Karpas-422 (cell line): ENCODE measurements at regions not wholly inside any gene's neighbourhood (a gene's known extent, or its start where the extent isn't known, plus 50 kb on each side); places are given as distances from the start of the nearest gene placed in this dataset.
A peak's percentile ranks its signal among the peaks of the same experiment; 100 is the strongest.

ENCODE experiments used
- DNase-seq: peaks from one replicate; pipeline ENCODE4 v3.0.0-alpha.2; 2015
- H2AFZ ChIP-seq: fragments of 200-600 bp; sonication (generic); 2 replicates; pipeline ENCODE4 v1.6.1; 2014; ENCODE audit warnings: antibody characterized with exemption, low read length, mixed read lengths
- H3K27ac ChIP-seq: fragments of 200-600 bp; sonication (generic); 2 replicates; pipeline ENCODE4 v1.5.1; 2014; ENCODE audit warnings: mild to moderate bottlenecking, low read length, moderate library complexity
- H3K27me3 ChIP-seq: fragments of 200-600 bp; sonication (generic); 2 replicates; pipeline ENCODE4 v1.6.1; 2014; ENCODE audit warnings: low read length, mixed read lengths
- H3K36me3 ChIP-seq: fragments of 200-600 bp; sonication (generic); 2 replicates; pipeline ENCODE4 v1.6.1; 2014; ENCODE audit warnings: low read length, mixed read lengths; ENCODE audit not compliant: insufficient read depth
- H3K4me1 ChIP-seq: fragments of 200-600 bp; sonication (generic); 2 replicates; pipeline ENCODE4 v1.6.1; 2014; ENCODE audit warnings: mild to moderate bottlenecking, low read length, mixed read lengths
- H3K4me2 ChIP-seq: fragments of 200-600 bp; sonication (generic); 2 replicates; pipeline ENCODE4 v1.6.1; 2014; ENCODE audit warnings: low read length, low read depth, mild to moderate bottlenecking; ENCODE audit not compliant: poor library complexity, severe bottlenecking
- H3K4me3 ChIP-seq: fragments of 200-600 bp; sonication (generic); 2 replicates; pipeline ENCODE4 v1.5.1; 2014; ENCODE audit warnings: mild to moderate bottlenecking, antibody characterized with exemption, low read length, mixed read lengths
- H3K79me2 ChIP-seq: fragments of 200-600 bp; sonication (generic); 2 replicates; pipeline ENCODE4 v1.6.1; 2014; ENCODE audit warnings: mild to moderate bottlenecking, low read length, mixed read lengths
- H3K9ac ChIP-seq: fragments of 200-600 bp; sonication (generic); 2 replicates; pipeline ENCODE4 v1.6.0; 2014; ENCODE audit warnings: low read length
- H3K9me2 ChIP-seq: fragments of 200-600 bp; sonication (generic), shearing (Covaris generic); replicated peaks from 2 replicates; pipeline ENCODE4 v1.6.0; 2014; ENCODE audit warnings: mild to moderate bottlenecking, low read length, moderate library complexity; ENCODE audit not compliant: insufficient read depth
- H3K9me3 ChIP-seq: fragments of 300-700, 200-600 bp; sonication (generic); 2 replicates; pipeline ENCODE4 v1.6.1; 2014; ENCODE audit warnings: low read length, mixed read lengths
- H4K20me1 ChIP-seq: fragments of 200-600 bp; sonication (generic); 2 replicates; pipeline ENCODE4 v1.6.1; 2014; ENCODE audit warnings: mild to moderate bottlenecking, antibody characterized with exemption, low read length, low read depth; ENCODE audit not compliant: insufficient read depth

- Histone ChIP-seq H3K36me3 (no peaks in the 10 kb centered on the region), H3K4me1 (no peaks in the 10 kb centered on the region; the same call in 1 of the 2 replicates), H2AFZ (no peak overlapping the region), H3K4me2 (no peak overlapping the region), H3K9me3 (no peaks in the 10 kb centered on the region), H3K4me3 (no peak overlapping the region), H3K9me2 (no peaks in the 10 kb centered on the region), H3K27me3 (no peaks in the 10 kb centered on the region), H3K79me2 (no peaks in the 10 kb centered on the region), H4K20me1 (no peaks in the 10 kb centered on the region), H3K27ac (no peak overlapping the region), H3K9ac (no peak overlapping the region)
- DNase-seq = no peak
These were observed 595.3 kb upstream of the PTCHD4 start for GRCh38 chr6:48706310-48706709.

- Histone ChIP-seq H3K4me3 (no peak overlapping the region), H3K4me1 (no peaks in the 10 kb centered on the region), H3K27me3 (no peaks in the 10 kb centered on the region), H3K9ac (no peak overlapping the region), H3K36me3 (no peaks in the 10 kb centered on the region), H3K79me2 (no peaks in the 10 kb centered on the region), H3K4me2 (no peak overlapping the region), H3K9me2 (no peaks in the 10 kb centered on the region), H4K20me1 (no peaks in the 10 kb centered on the region), H2AFZ (no peak overlapping the region), H3K27ac (no peak overlapping the region), H3K9me3 (no peaks in the 10 kb centered on the region)
- no peak for DNase-seq
These were observed 590.6 kb upstream of the PTCHD4 start for GRCh38 chr6:48701572-48701971.

GRCh38 chr6:48695872-48696271, 584.9 kb upstream of the PTCHD4 start:
- Histone ChIP-seq H3K27ac (no peak overlapping the region), H3K4me3 (no peak overlapping the region), H3K27me3 (no peaks in the 10 kb centered on the region), H3K9me3 (no peaks in the 10 kb centered on the region), H3K9me2 (no peaks in the 10 kb centered on the region), H3K36me3 (no peaks in the 10 kb centered on the region), H3K4me1 (peaks cover 7% of the 10 kb centered on the region), H3K4me2 (no peak overlapping the region), H4K20me1 (no peaks in the 10 kb centered on the region), H2AFZ (no peak overlapping the region), H3K9ac (no peak overlapping the region), H3K79me2 (no peaks in the 10 kb centered on the region)
- no peak for DNase-seq

- Histone ChIP-seq H3K27ac (no peak overlapping the region), H3K79me2 (no peaks in the 10 kb centered on the region), H3K9me3 (0 out of 2 replicates have a peak, but pooled peaks cover 4% of the 10 kb centered on the region), H2AFZ (no peak overlapping the region), H3K9ac (no peak overlapping the region), H3K4me1 (peaks cover 7% of the 10 kb centered on the region), H3K36me3 (no peaks in the 10 kb centered on the region), H3K27me3 (no peaks in the 10 kb centered on the region), H4K20me1 (no peaks in the 10 kb centered on the region), H3K4me3 (no peak overlapping the region), H3K4me2 (peak overlapping the region; percentile 22), H3K9me2 (no peaks in the 10 kb centered on the region)
- peak; percentile 59 for DNase-seq
These were observed 580.4 kb upstream of the PTCHD4 start for GRCh38 chr6:48691420-48691819.

- no peak overlapping the region for H3K4me3 ChIP-seq
- H3K4me1 ChIP-seq = peaks cover 7% of the 10 kb centered on the region
- H4K20me1 ChIP-seq = no peaks in the 10 kb centered on the region
- H3K9me2 ChIP-seq = no peaks in the 10 kb centered on the region
- H3K36me3 ChIP-seq = no peaks in the 10 kb centered on the region
- DNase-seq = no peak
- H3K27ac ChIP-seq = no peak overlapping the region
- no peaks in the 10 kb centered on the region for H3K27me3 ChIP-seq
- no peaks in the 10 kb centered on the region for H3K79me2 ChIP-seq
- no peak overlapping the region for H2AFZ ChIP-seq
- H3K9ac ChIP-seq = no peak overlapping the region
- H3K4me2 ChIP-seq = no peak overlapping the region
- H3K9me3 ChIP-seq = 0 out of 2 replicates have a peak, but pooled peaks cover 4% of the 10 kb centered on the region
These were observed 578.5 kb upstream of the PTCHD4 start for GRCh38 chr6:48689498-48689897.

GRCh38 chr6:48678390-48678789, 567.4 kb upstream of the PTCHD4 start:
- Histone ChIP-seq H3K4me1 (no peaks in the 10 kb centered on the region), H3K4me3 (no peak overlapping the region), H3K27me3 (no peaks in the 10 kb centered on the region), H2AFZ (no peak overlapping the region), H3K9ac (no peak overlapping the region), H3K9me3 (no peaks in the 10 kb centered on the region), H3K27ac (no peak overlapping the region), H3K4me2 (no peak overlapping the region), H3K9me2 (no peaks in the 10 kb centered on the region), H3K79me2 (no peaks in the 10 kb centered on the region), H4K20me1 (no peaks in the 10 kb centered on the region), H3K36me3 (no peaks in the 10 kb centered on the region)
- DNase-seq = no peak

- Histone ChIP-seq H2AFZ (no peak overlapping the region), H3K4me2 (no peak overlapping the region), H3K4me3 (no peak overlapping the region), H3K9me3 (no peaks in the 10 kb centered on the region), H3K36me3 (no peaks in the 10 kb centered on the region; the same call in 1 of the 2 replicates), H4K20me1 (no peaks in the 10 kb centered on the region), H3K9me2 (no peaks in the 10 kb centered on the region), H3K79me2 (no peaks in the 10 kb centered on the region), H3K9ac (no peak overlapping the region), H3K27ac (no peak overlapping the region), H3K4me1 (peaks cover 15% of the 10 kb centered on the region), H3K27me3 (no peaks in the 10 kb centered on the region)
- DNase-seq = no peak
These were observed 560.5 kb upstream of the PTCHD4 start for GRCh38 chr6:48671505-48671904.

GRCh38 chr6:48670546-48670945, 559.5 kb upstream of the PTCHD4 start:
- Histone ChIP-seq H3K27me3 (no peaks in the 10 kb centered on the region), H3K36me3 (no peaks in the 10 kb centered on the region; the same call in 1 of the 2 replicates)

GRCh38 chr6:48667797-48668196, 556.8 kb upstream of the PTCHD4 start:
- DNase-seq = no peak
- H3K9ac ChIP-seq = no peak overlapping the region
- no peaks in the 10 kb centered on the region for H3K9me3 ChIP-seq
- H2AFZ ChIP-seq = peak overlapping the region; percentile 38
- H3K79me2 ChIP-seq = no peaks in the 10 kb centered on the region
- peaks cover 15% of the 10 kb centered on the region for H3K4me1 ChIP-seq
- H3K27me3 ChIP-seq = no peaks in the 10 kb centered on the region
- H3K9me2 ChIP-seq = no peaks in the 10 kb centered on the region
- H3K36me3 ChIP-seq = no peaks in the 10 kb centered on the region; the same call in 1 of the 2 replicates
- H3K27ac ChIP-seq = no peak overlapping the region
- H4K20me1 ChIP-seq = no peaks in the 10 kb centered on the region
- H3K4me3 ChIP-seq = no peak overlapping the region
- H3K4me2 ChIP-seq = peak overlapping the region; percentile 35

More at GRCh38 chr6:48670546-48670945, 559.5 kb upstream of the PTCHD4 start:
- Histone ChIP-seq H2AFZ (no peak overlapping the region), H3K4me3 (no peak overlapping the region), H4K20me1 (no peaks in the 10 kb centered on the region), H3K79me2 (no peaks in the 10 kb centered on the region), H3K4me1 (peaks cover 15% of the 10 kb centered on the region), H3K9ac (no peak overlapping the region), H3K9me3 (no peaks in the 10 kb centered on the region), H3K4me2 (no peak overlapping the region), H3K27ac (no peak overlapping the region), H3K9me2 (no peaks in the 10 kb centered on the region)
- DNase-seq = no peak
